ENCODE measurements at regions not wholly inside any gene's neighbourhood (a gene's known extent, or its start where the extent isn't known, plus 50 kb on each side); places are given as distances from the start of the nearest gene placed in this dataset.

- no peak for DNase-seq (ENCODE audit: low read depth in 1 of 2, low spot score in 2 of 2)
These were observed 94.1 kb upstream of the CASZ1 start for GRCh38 chr1:10890491-10891071.

More at GRCh38 chr1:10890491-10891071, 94.1 kb upstream of the CASZ1 start:
- H3K4ac ChIP-seq (replicated peaks; ENCODE audit: insufficient read length, low read depth, low read length): no peak overlapping the region
- no peaks in the 10 kb centered on the region for H3K9me3 ChIP-seq (ENCODE audit: insufficient read depth in 2 of 2, low read depth in 1 of 2, low read length in 1 of 2)
- ChIA-PET POLR2A (ENCODE audit: partially characterized antibody) (interaction anchor here (1.0 to 1.7 kb wide), 4 partner anchors 10 to 147 kb away, joined by 3 to 4 read pairs (median 4); no protein-coding TSS in a partner anchor), CTCF (ENCODE audit: partially characterized antibody) (interaction anchor here (0.8 to 4.6 kb wide), 8 partner anchors 8 to 371 kb away, joined by 3 to 17 read pairs (median 4); no protein-coding TSS in a partner anchor)
- no peaks in the 10 kb centered on the region for H3K79me1 ChIP-seq (ENCODE audit: low read depth, low read length)
- no peaks in the 10 kb centered on the region for H3K79me2 ChIP-seq (ENCODE audit: control insufficient read depth in 1 of 2, insufficient read depth in 2 of 2, low read length in 2 of 2)
- no peak for FAIRE-seq
- no peak overlapping the region for H2AFZ ChIP-seq (ENCODE audit: low read length)
- WGBS, 2 experiments (ENCODE audit: extremely low coverage in 1 of 2, insufficient coverage in 1 of 2, insufficient read length in 1 of 2, insufficient replicate concordance in 2 of 2, low coverage in 1 of 2, low lambda C conversion rate in 2 of 2, missing lambda C conversion rate in 1 of 2): 80% methylated on average over 7 of the region's 9 CpGs; no CpG with 5 or more reads in 1 of the 2 experiments
- H3K14ac ChIP-seq (ENCODE audit: insufficient read length): no peak overlapping the region
- H3K23me2 ChIP-seq (ENCODE audit: low read depth, low read length): peaks cover 1% of the 10 kb centered on the region; the same call in 1 of the 2 replicates
- no peak overlapping the region for H2BK12ac ChIP-seq (ENCODE audit: low read depth, low read length)
- no peak overlapping the region for H2BK15ac ChIP-seq (ENCODE audit: low read length)
- no peak overlapping the region for H2BK20ac ChIP-seq (ENCODE audit: low read length)
- peaks cover 0 to 19% (median 14%) of the 10 kb centered on the region in 4 experiments; a peak in 6 of 7 replicates for H3K27me3 ChIP-seq (replicated peaks in 1 of 4; ENCODE audit: control insufficient read depth in 3 of 4, extremely low read depth in 1 of 4, insufficient read depth in 3 of 4, low read length in 3 of 4)
- no peak overlapping the region for H2BK5ac ChIP-seq (ENCODE audit: low read depth, low read length)
- no peak overlapping the region for H4K5ac ChIP-seq (ENCODE audit: insufficient read length, low read depth, low read length)
- TF ChIP-seq SIX5 (IDR thresholded peaks at IDR 0.05; ENCODE audit: low read depth, low read length) (no peak), CREB1 (IDR thresholded peaks at IDR 0.05) (no peak), RBBP5 (IDR thresholded peaks at IDR 0.05; ENCODE audit: borderline replicate concordance, low read depth, low read length) (no peak), CHD1 (IDR thresholded peaks at IDR 0.05; ENCODE audit: low read depth, low read length) (no peak), ZNF274 (IDR thresholded peaks at IDR 0.05; ENCODE audit: borderline replicate concordance, extremely low read depth, low read length) (no peak), POU5F1 (IDR thresholded peaks at IDR 0.05; ENCODE audit: low read depth, low read length) (no peak), EGR1 (IDR thresholded peaks at IDR 0.05; ENCODE audit: borderline replicate concordance, low read depth, low read length) (no peak), BRCA1 (IDR thresholded peaks at IDR 0.05; ENCODE audit: low read depth, low read length) (no peak)
- no peak overlapping the region for H4K91ac ChIP-seq (replicated peaks; ENCODE audit: insufficient read length, low read length)
- H2AK5ac ChIP-seq (ENCODE audit: low read depth, low read length): no peak overlapping the region
- no peak overlapping the region for H2BK120ac ChIP-seq (replicated peaks; ENCODE audit: low read depth, low read length)
- H3K27ac ChIP-seq (ENCODE audit: low read depth, low read length): no peak overlapping the region
- peak overlapping the region in 1 of 2 experiments; percentile 58; a peak in 1 of 4 replicates for H3K4me2 ChIP-seq (ENCODE audit: insufficient read depth in 1 of 2, low read depth in 2 of 2, low read length in 2 of 2)
- H3K36me3 ChIP-seq (ENCODE audit: control insufficient read depth in 2 of 4, insufficient read depth in 4 of 4, low read length in 3 of 4): no peaks in the 10 kb centered on the region
- H3K23ac ChIP-seq (ENCODE audit: insufficient read length): no peak overlapping the region
- H3K4me3 ChIP-seq (ENCODE audit: extremely low read depth in 1 of 4, insufficient read depth in 2 of 4, low read depth in 3 of 4, low read length in 4 of 4): no peak overlapping the region
- H3K56ac ChIP-seq (replicated peaks; ENCODE audit: insufficient read length, low read depth, low read length): no peak overlapping the region
- H3K9ac ChIP-seq (replicated peaks in 1 of 4; ENCODE audit: extremely low read depth in 1 of 4, low read depth in 3 of 4, low read length in 3 of 4): no peak overlapping the region
- no peak overlapping the region for H3K18ac ChIP-seq (ENCODE audit: extremely low read depth, low read length)
- H4K20me1 ChIP-seq (replicated peaks in 1 of 2; ENCODE audit: control insufficient read depth in 1 of 2, insufficient read depth in 2 of 2, low read length in 2 of 2): no peaks in the 10 kb centered on the region
- H3K4me1 ChIP-seq (replicated peaks in 1 of 4; ENCODE audit: control insufficient read depth in 3 of 4, insufficient read depth in 4 of 4, low read length in 3 of 4): peaks cover 2 to 16% (median 8%) of the 10 kb centered on the region in 4 experiments; a peak in 6 of 7 replicates
- H4K8ac ChIP-seq (ENCODE audit: extremely low read depth, insufficient read depth, low read length): no peak overlapping the region

Data from H1 (cell line).